ENCODE measurements at regions not wholly inside any gene's neighbourhood (a gene's known extent, or its start where the extent isn't known, plus 50 kb on each side); places are given as distances from the start of the nearest gene placed in this dataset.
"Not testable (repeated sequence)": the region's sequence is repeated elsewhere in the genome, so short reads cannot be mapped to it uniquely, and the experiment has no call there.

GRCh38 chrX:84851183-84851582, 152.5 kb upstream of the APOOL start:
- H3K4me3 ChIP-seq (ENCODE audit: low read depth, low read length, poor library complexity, severe bottlenecking); H3K27ac ChIP-seq (ENCODE audit: low read depth, low read length, poor library complexity, severe bottlenecking); H2AFZ ChIP-seq (ENCODE audit: low read length); H3K27me3 ChIP-seq (ENCODE audit: insufficient read depth, low read length); H3K79me2 ChIP-seq (ENCODE audit: insufficient read depth, low read length); H3F3A ChIP-seq (ENCODE audit: insufficient read depth, low read length); H3K9ac ChIP-seq (ENCODE audit: low read length); H4K20me1 ChIP-seq (ENCODE audit: insufficient read depth, low read length); H3K9me2 ChIP-seq (ENCODE audit: low read depth, low read length); H3K9me3 ChIP-seq (ENCODE audit: low read length); H3K4me2 ChIP-seq (ENCODE audit: low read length); H3K4me1 ChIP-seq (ENCODE audit: insufficient read depth, low read length, severe bottlenecking); H3K36me3 ChIP-seq (ENCODE audit: insufficient read depth, low read length): not testable (repeated sequence)

DNA sequence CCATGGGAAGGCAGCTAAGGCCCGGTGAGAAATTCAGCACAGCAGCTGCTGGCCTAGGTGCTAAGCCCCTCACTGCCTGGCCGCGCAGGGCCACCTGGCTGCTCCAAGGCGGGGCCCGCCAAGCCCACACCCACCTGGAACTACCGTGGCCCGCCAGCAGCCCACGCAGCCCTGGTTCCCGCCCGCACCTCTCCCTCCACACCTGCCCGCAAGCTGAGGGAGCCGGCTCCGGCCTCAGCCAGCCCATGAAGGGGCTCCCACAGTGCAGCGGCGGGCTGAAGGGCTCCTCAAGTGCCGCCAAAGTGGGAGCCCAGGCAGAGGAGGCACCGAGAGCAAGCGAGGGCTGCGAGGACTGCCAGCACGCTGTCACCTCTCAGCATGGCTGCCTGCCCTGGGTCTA, 146.9 kb upstream of the APOOL start:
- not testable (repeated sequence) for H3K4me1 ChIP-seq (ENCODE audit: insufficient read depth, low read length, severe bottlenecking); H3K36me3 ChIP-seq (ENCODE audit: insufficient read depth, low read length); H3K9ac ChIP-seq (ENCODE audit: low read length); H3F3A ChIP-seq (ENCODE audit: insufficient read depth, low read length); H4K20me1 ChIP-seq (ENCODE audit: insufficient read depth, low read length); H2AFZ ChIP-seq (ENCODE audit: low read length); H3K27ac ChIP-seq (ENCODE audit: low read depth, low read length, poor library complexity, severe bottlenecking); H3K9me3 ChIP-seq (ENCODE audit: low read length); H3K4me3 ChIP-seq (ENCODE audit: low read depth, low read length, poor library complexity, severe bottlenecking); H3K9me2 ChIP-seq (ENCODE audit: low read depth, low read length); H3K27me3 ChIP-seq (ENCODE audit: insufficient read depth, low read length); H3K79me2 ChIP-seq (ENCODE audit: insufficient read depth, low read length); H3K4me2 ChIP-seq (ENCODE audit: low read length)

DNA sequence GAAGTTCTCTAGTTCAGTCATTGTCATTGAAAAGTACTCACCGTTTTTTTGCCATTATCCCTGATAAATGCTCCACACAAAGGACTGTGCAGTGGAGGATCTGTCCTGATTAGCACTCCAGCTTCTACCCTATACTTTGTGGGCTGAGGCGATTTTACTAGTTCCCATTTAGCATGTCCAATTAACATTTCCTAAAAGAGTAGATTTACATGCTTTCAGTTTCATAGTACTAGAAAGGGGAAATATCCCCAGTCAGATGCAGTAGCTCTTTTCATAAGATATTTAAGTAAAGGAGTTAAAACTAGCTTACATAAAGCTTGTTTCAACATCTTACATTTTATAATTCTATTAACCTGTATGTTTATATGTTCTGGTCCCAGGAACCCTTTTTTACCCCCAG, 144.9 kb upstream of the APOOL start:
- not testable (repeated sequence) for H2AFZ ChIP-seq (ENCODE audit: low read length); H3F3A ChIP-seq (ENCODE audit: insufficient read depth, low read length); H3K36me3 ChIP-seq (ENCODE audit: insufficient read depth, low read length); H4K20me1 ChIP-seq (ENCODE audit: insufficient read depth, low read length); H3K9me3 ChIP-seq (ENCODE audit: low read length); H3K27ac ChIP-seq (ENCODE audit: low read depth, low read length, poor library complexity, severe bottlenecking); H3K27me3 ChIP-seq (ENCODE audit: insufficient read depth, low read length); H3K9me2 ChIP-seq (ENCODE audit: low read depth, low read length); H3K79me2 ChIP-seq (ENCODE audit: insufficient read depth, low read length); H3K4me1 ChIP-seq (ENCODE audit: insufficient read depth, low read length, severe bottlenecking); H3K9ac ChIP-seq (ENCODE audit: low read length); H3K4me2 ChIP-seq (ENCODE audit: low read length); H3K4me3 ChIP-seq (ENCODE audit: low read depth, low read length, poor library complexity, severe bottlenecking)

- H3K9ac ChIP-seq (ENCODE audit: low read length), result no peak overlapping the region
- no peaks in the 10 kb centered on the region for H3K79me2 ChIP-seq (ENCODE audit: insufficient read depth, low read length)
- H3K36me3 ChIP-seq (ENCODE audit: insufficient read depth, low read length), result no peaks in the 10 kb centered on the region
- no peak overlapping the region for H3K27ac ChIP-seq (ENCODE audit: low read depth, low read length, poor library complexity, severe bottlenecking)
- no peaks in the 10 kb centered on the region for H3K4me1 ChIP-seq (ENCODE audit: insufficient read depth, low read length, severe bottlenecking)
- no peaks in the 10 kb centered on the region for H4K20me1 ChIP-seq (ENCODE audit: insufficient read depth, low read length)
- H3F3A ChIP-seq (ENCODE audit: insufficient read depth, low read length), result no peaks in the 10 kb centered on the region
- H3K9me2 ChIP-seq (ENCODE audit: low read depth, low read length), result no peaks in the 10 kb centered on the region
- H2AFZ ChIP-seq (ENCODE audit: low read length), result no peak overlapping the region
- no peak for TF ChIP-seq CTCF (IDR thresholded peaks at IDR 0.05; ENCODE audit: low read length)
- no peak for TF ChIP-seq EZH2 (IDR thresholded peaks at IDR 0.05; ENCODE audit: borderline replicate concordance, low read length)
- no peaks in the 10 kb centered on the region for H3K27me3 ChIP-seq (ENCODE audit: insufficient read depth, low read length)
- no peak overlapping the region for H3K4me2 ChIP-seq (ENCODE audit: low read length)
- H3K9me3 ChIP-seq (ENCODE audit: low read length), result no peaks in the 10 kb centered on the region
- no peak overlapping the region for H3K4me3 ChIP-seq (ENCODE audit: low read depth, low read length, poor library complexity, severe bottlenecking)
Observed at GRCh38 chrX:84865113-84865512, 138.6 kb upstream of the APOOL start.

DNA sequence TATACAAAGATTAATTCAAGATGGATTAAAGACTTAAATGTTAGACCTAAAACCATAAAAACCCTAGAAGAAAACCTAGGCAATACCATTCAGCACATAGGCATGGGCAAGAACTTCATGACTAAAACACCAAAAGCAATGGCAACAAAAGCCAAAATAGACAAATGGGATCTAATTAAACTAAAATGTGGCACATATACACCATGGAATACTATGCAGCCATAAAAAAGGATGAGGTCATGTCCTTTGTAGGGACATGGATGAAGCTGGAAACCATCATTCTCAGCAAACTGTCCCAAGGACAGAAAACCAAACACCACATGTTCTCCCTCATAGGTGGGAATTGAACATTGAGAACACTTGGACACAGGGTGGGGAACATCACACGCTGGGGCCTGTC, 133.4 kb upstream of the APOOL start:
- not testable (repeated sequence) for H3K9me3 ChIP-seq (ENCODE audit: low read length); H3K36me3 ChIP-seq (ENCODE audit: insufficient read depth, low read length); H3K9me2 ChIP-seq (ENCODE audit: low read depth, low read length); H3F3A ChIP-seq (ENCODE audit: insufficient read depth, low read length); H3K4me1 ChIP-seq (ENCODE audit: insufficient read depth, low read length, severe bottlenecking); H3K4me3 ChIP-seq (ENCODE audit: low read depth, low read length, poor library complexity, severe bottlenecking); H2AFZ ChIP-seq (ENCODE audit: low read length); H3K79me2 ChIP-seq (ENCODE audit: insufficient read depth, low read length); H3K9ac ChIP-seq (ENCODE audit: low read length); H3K27me3 ChIP-seq (ENCODE audit: insufficient read depth, low read length); H3K27ac ChIP-seq (ENCODE audit: low read depth, low read length, poor library complexity, severe bottlenecking); H3K4me2 ChIP-seq (ENCODE audit: low read length); H4K20me1 ChIP-seq (ENCODE audit: insufficient read depth, low read length)

DNA sequence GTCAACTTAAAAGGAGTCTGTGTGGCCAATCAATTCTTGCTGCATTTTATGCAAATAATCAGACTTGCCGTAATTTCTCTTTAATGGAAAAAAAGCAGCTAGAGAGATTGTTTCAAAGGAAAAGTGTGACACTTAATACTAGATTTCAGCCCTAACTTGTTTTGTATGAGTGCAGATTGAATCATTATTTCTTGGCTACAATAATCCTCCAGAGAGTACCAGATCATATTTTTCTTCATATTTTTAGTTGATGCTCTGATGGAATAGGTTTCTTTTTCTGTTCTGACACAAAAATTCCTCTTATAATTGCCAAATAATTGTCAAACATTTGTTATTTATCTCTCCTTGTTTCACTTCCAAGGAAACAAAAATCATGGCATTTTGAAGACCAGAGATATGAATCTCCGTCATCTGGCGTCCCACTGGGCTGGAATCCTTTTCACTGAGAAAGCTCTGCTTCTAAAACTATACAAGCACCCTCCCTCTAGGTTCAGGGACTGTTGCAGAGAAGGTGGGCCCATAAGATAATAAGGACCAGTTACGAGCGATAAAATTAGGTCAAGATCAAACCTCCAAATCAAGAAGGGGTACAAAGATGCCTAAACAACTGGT, 131.4 kb upstream of the APOOL start:
- not testable (repeated sequence) for H2AFZ ChIP-seq (ENCODE audit: low read length); H3K9ac ChIP-seq (ENCODE audit: low read length); H3K4me1 ChIP-seq (ENCODE audit: insufficient read depth, low read length, severe bottlenecking); H3K79me2 ChIP-seq (ENCODE audit: insufficient read depth, low read length); H3K4me2 ChIP-seq (ENCODE audit: low read length); H3K27ac ChIP-seq (ENCODE audit: low read depth, low read length, poor library complexity, severe bottlenecking); H3K9me3 ChIP-seq (ENCODE audit: low read length); H3K9me2 ChIP-seq (ENCODE audit: low read depth, low read length); H4K20me1 ChIP-seq (ENCODE audit: insufficient read depth, low read length); H3K36me3 ChIP-seq (ENCODE audit: insufficient read depth, low read length); H3K4me3 ChIP-seq (ENCODE audit: low read depth, low read length, poor library complexity, severe bottlenecking); H3K27me3 ChIP-seq (ENCODE audit: insufficient read depth, low read length); H3F3A ChIP-seq (ENCODE audit: insufficient read depth, low read length)

Data from OCI-LY1 (cell line).